Right ventricle myocardium superior (tissue), 1 donor: ENCODE measurements at regions not wholly inside any gene's neighbourhood (a gene's known extent, or its start where the extent isn't known, plus 50 kb on each side); places are given as distances from the start of the nearest gene placed in this dataset.
A peak's percentile ranks its signal among the peaks of the same experiment; 100 is the strongest.

ENCODE experiments used
- ATAC-seq: fragments of 200-7000 bp; cut with Tn5 transposase; one replicate; pipeline ENCODE4 v1.9.1; 2020; ENCODE audit warnings: mild to moderate bottlenecking; ENCODE audit not compliant: poor library complexity
- DNase-seq: peaks from one replicate; pipeline ENCODE4 v3.0.0-alpha.2; 2020
- intact Hi-C: fragments of 100-400 bp; cut with DNase I; formaldehyde crosslinking; loops from one replicate; pipeline ENCODE4 v1.11.2; 2022
- donor health status: DM: no; HTN: yes; CAD: no; lungs with severe emphysema.

DNA sequence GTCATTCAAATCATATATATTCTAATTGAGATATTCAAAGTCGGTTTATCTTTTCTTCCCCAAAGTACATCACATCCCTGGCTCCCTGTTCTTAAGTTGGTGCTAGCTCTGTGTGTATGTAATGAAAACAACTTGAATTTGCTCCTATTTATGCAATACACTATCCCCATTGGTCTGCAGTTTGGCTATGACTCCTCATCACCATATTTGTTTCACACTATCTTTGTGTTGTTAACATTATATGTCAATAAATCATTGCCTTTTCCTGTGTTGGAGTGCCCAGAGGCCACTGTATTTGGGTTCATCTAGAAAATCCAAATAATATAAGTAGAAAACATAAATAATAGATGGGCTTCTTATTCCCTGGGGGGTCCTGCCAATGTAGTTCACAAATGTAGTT is 306.6 kb upstream of the TENM4 start:
- intact Hi-C loops: no loop called here
- DNase-seq: no peak
- no peak for ATAC-seq

DNA sequence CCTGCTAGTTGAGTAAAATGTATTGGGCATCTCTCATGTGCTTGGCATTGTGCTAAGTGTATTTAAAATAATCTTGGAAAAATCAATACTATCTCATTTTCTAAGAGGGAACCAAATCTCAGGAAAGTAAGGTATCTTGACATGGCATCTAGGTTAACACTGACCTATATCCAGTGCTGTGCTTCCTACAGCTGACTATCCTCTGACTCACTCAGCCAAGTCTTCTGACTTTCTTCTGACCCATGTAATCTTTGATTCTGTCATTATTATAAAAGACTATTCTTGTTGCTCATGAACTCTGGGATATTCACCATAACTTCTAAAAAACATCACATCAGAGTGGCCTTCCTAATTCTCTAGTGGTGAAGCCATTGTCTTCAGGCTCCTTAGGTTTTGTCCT is 304.1 kb upstream of the TENM4 start:
- intact Hi-C loops: no loop called here
- ATAC-seq (no peak), DNase-seq (no peak)

DNA sequence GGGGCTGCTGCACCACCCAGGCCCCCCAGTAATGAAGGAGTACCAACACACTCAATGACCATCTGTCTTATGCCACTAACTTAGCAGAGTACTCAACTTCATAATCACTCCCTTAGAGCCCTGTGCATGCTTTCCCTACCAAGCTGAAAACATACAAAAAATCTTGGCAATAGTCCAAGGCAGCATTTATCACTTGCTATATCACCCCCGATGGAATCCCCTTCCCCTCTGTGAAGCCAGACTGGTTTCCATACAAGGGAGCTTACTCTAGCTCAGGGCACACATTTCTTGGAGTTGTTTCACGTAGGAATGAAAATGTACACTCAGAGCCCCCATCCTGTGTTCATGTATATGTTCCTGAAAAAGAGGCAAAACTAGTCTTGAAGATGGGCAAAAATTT is 301.3 kb upstream of the TENM4 start:
- no peak for ATAC-seq
- DNase-seq: no peak
- intact Hi-C loops: no loop called here

DNA sequence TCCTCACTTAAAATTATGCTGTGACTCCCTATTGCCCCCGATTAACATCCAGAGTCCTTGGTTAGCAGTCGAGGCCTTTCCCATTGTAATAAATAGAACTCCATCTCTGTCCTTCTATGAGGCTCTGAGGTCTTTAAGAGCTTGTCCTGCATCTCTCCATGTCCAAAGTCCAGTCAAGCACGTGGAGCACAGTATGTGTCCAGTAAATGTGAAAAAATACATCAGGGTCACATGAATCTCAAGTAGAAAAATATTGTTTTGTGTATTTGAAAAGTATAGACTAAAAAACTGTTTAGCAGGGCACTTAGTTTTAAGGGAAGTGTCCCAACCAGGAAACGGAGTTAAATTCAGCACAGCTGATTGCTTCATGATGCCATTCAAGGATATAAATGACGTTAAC is 298.8 kb upstream of the TENM4 start:
- intact Hi-C loops: no loop called here

DNA sequence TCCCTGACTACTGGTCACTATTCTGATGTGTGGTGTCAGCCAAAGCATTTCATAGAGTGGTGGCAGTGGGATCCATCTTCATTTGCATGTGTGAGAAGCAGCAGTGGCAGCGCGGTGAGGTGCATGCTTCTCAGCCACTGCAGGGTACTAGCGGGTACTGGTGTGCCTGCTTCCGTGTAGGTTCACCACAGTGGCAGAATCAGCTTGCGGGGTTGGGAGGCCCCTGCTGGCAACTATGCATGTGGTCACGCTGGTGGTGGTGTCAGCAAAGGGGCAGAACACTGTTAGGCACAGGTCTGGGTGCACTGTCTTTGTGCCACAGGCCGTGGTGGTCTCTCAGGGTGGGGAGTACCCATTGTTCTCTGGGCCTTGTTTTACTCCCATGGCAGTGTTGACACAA is 286.4 kb upstream of the TENM4 start:
- intact Hi-C loops: no loop called here
- no peak for ATAC-seq
- no peak for DNase-seq

More for the DNA sequence above, 298.8 kb upstream of the TENM4 start:
- DNase-seq (no peak), ATAC-seq (no peak)

DNA sequence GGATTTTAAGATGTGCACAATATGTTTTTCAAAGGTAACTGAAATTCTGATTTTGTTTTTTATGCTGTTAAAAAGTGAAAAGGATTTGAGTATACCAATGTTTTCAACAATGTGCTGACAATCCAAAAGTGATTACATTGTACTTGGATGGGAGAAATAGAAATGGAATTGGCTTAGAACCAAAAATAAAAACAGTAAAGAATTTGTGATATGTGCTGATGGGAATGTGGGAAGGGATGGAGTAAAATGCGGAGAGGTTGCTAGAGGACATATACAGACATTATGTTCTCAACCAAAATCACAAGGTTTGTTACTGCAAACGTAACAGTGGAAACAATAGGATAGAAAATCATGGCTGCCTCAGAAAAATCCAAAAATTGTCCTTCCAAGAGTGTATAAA is 279.3 kb upstream of the TENM4 start:
- ATAC-seq (peak; percentile 80), DNase-seq (no peak)

DNA sequence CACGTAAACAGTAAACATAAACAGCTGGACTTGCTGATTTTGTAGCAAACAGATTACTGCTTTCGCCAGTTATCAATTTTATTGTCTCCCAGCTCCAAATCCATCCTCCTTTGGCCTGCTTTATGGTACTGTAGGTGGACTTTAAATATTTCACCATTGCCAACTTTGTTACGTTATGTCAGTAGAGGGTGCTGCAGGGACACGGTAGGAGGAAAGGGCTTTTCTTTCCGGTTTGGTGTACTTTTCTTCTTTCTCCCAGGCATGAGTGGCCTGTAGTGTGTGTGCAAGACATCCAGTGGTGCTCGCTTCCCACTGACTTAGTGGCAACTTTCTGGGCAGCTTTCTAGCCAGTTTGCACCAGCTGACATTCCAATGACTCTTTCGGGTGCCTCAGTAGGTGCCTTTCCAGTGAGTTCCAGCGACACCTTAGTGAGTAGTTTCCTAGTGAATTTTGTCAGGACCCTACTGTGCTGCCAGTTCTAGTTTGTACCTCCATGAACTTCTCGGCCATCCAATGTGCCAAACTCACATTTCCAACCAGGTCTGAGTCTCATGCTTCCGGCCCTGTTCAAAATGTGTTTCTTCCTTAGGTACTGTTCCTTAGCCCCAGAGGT is 267.6 kb upstream of the TENM4 start:
- intact Hi-C loops: no loop called here
- no peak for DNase-seq

More for the DNA sequence above, 279.3 kb upstream of the TENM4 start:
- intact Hi-C loops: no loop called here

DNA sequence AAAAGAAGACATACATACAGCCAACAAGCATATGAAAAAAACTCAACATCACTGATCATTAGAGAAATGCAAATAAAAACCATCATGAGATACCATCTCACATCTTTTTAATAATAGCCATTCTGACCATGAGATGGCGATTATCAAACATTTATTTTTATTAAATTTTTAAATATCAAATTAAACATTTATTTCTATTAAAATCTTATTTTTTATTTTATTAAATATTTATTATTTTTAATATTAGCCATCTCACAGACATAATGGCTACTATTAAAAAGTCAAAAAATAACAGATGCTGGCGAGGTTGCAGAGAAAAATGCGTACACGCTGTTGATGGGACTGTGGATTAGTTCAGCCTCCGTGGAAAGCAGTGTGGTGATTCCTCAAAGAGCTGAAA is 264.8 kb upstream of the TENM4 start:
- intact Hi-C loops: no loop called here
- ATAC-seq (no peak), DNase-seq (no peak)

More for the DNA sequence above, 267.6 kb upstream of the TENM4 start:
- ATAC-seq: peak; percentile 49

DNA sequence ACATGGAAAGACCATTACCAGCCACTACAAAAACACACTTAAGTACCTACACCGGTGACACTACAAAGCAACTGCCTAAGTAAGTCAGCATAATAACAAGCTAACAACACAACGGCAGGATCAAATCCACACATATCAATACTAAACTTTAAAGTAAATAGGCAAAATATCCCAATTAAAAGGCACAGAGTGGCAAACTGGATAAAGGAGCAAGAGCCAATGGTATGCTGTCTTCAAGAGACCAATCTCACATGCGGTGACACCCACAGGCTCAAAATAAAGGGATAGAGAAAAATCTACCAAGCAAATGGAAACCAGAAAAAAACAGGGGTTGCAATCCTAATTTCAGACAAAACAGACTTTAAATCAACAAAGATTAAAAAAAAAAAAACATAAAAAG is 261.5 kb upstream of the TENM4 start:
- DNase-seq (no peak), ATAC-seq (no peak)

DNA sequence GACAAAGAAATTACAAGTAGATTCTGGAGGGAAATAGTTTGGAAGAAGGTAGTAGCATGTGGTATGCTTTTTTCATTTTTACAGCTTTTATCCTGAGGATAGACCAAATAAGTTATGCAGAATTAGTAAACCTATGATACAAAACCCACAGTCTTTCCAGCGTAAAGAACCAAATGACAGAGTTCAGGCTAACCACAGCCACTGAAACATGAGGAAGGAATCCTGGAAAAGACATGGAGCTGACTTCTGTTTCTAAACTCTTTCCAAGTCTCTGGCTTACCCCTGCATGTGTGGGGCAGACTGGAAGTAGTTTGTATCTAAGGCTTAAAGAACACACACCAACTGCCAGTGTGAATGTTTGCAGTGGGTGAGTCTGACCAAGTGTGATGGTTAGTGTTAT is 258.4 kb upstream of the TENM4 start:
- DNase-seq (no peak), ATAC-seq (no peak)
- intact Hi-C loops: no loop called here

More for the DNA sequence above, 261.5 kb upstream of the TENM4 start:
- intact Hi-C loops: no loop called here

DNA sequence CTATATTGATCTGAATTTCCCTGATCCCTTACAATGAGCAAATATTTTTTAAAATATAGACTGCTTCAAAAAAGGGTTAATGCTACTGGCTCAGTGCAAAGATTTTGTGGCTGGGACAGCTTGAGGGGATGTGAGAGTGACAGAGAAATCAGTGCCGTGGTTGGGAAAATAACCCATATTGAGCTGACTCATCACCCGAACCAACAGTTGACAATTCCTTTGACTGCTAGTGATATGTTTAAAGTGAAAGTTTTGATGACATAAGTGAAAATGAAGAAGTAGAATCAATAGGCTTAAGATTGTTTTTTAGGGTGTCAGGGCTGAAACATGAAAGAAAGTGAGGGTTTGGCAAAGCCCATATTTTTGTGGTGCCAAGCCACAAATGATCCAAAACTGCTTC is 257.1 kb upstream of the TENM4 start:
- intact Hi-C loops: no loop called here
- no peak for ATAC-seq
- DNase-seq: no peak

DNA sequence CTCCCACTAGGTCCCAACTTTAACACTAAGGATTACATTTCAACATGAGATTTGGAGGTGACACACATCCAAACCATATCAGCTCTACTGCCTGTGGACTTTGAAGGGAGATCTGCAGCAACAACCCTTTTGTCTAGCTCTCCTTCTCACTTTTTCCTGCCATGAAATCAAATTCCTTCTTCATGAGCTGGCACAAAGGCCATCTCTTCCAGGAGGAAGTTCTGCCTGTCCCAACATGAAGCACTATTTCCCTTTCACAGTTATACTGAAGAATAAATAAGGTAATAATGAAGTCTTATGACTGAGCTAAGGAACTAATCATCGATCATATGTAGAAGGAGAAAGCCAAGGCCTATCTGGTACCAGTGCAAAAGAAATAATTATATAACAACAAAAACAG is 253.5 kb upstream of the TENM4 start:
- ATAC-seq (no peak), DNase-seq (no peak)
- intact Hi-C loops: no loop called here

DNA sequence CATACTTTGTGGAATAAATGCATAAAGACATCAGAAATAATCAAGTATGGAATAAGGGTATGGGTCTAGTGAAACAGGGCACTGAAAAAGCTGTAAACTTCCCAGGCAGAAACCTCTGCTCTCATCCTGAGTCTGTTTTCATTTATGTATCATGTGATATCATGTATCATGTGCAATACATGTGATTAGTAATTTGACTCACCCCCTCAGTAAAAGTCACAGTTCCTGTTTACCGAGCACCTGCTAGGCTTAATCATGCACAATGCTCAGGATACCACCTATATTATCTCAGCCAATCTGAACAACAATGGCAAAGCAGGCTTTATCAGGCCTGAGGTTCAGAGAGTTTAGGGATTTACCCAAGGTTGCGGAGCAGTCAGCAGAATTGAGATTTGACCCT is 250.6 kb upstream of the TENM4 start:
- ATAC-seq (no peak), DNase-seq (no peak)
- intact Hi-C loops: no loop called here

DNA sequence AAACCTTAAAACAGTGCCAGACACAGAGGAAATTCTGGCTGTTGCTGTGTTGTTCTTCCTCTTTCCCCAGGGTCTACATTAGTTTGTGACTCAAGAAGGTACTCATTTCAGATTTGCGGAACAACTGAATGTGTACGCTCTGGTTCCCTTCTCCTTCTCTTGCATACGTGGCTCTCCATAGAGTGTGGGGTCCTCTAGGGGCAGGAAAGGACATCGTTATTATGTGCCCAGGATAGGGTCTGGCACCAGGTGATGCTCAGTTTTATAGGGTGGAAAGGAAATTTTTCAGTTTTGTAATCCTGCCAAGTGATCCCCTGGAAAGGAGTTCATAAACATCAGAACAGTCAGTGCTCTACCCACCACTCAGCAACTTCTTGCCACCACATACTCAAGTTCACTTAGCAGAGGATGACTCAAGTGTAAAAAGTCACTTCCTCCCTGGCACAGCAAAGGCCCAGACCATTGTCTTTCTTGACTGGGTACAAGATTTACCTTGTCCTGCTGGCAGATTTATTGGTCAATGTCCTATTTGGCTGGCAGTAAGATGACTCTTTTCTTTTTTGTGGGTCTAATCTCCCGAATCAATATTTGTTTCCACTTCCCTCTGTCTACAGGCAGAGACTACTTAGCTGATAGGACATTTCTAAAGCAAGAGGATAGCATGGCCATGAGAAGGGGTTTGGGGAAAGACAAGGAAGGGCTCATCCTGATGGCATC is 246.0 kb upstream of the TENM4 start:
- DNase-seq (no peak), ATAC-seq (no peak)
- intact Hi-C loops: no loop called here

DNA sequence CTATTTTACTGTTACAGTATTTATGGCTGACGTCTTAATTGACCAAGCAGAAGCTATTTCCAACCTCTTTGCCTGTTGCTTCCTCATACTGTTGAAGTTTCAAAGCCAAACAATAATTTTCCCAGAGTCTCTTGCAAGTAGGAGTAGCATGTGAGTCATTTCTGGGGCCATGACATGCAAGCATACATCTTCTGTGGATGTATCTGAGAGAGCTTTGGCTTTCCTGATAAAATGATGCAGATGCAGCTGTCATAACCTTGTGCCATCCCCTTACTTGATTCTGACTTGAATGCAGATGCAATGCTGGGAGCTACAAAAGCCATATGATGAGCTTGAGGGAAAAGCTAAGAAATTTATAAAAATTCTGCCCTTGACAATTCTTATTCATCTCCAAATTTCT is 243.1 kb upstream of the TENM4 start:
- ATAC-seq: no peak
- intact Hi-C loops: no loop called here
- DNase-seq: no peak

DNA sequence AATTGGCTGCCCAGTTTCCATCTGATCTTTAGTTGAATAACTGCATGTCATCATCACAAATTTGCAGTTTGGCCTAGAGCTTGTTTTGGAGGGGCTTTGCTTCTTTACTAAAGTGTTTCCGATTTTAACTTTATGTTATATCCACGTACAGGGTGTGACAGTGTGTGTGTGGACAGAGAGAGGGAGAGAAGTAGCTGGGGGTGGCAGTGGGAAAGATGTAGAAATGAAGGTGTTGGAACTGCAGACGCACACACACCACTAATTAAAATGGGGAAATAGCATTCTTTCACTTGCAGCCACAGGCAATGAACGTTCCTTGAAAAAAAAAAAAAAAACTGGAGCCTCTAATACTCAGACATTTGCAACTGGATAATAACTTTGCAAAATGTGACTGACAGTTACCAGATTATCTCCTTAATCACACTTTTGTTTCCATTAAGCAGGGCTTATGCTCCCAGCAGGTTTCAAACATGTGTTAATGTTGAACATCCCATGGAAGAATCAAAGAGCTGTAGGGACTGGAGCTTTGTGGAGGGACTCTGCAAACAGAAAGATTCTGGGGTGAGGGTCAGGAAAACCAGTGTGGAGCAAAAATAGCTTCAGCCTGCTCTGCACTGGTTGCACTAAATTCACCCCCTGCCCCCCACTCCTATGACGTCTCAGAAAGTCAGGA is 238.1 kb upstream of the TENM4 start:
- intact Hi-C loops: no loop called here
- ATAC-seq: no peak
- DNase-seq: no peak

DNA sequence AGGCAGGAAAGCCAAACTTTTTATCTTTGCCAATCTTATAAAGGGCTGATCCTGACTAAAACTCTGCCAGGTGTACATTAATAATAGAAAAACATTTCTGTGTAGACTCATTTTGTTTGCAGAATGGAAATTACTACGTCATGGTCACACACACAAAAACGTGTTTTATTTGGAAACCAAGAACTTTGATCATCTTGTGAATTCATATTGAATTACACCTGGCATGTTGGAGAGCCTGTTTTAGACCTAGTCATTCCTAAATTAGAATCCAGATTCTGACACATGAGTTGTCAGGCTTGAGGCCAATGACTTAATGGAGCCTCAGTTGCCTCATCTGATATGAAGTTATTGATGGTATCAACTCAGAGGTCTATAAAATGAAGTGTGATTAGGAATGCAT is 235.6 kb upstream of the TENM4 start:
- intact Hi-C loops: no loop called here
- ATAC-seq: no peak
- no peak for DNase-seq

DNA sequence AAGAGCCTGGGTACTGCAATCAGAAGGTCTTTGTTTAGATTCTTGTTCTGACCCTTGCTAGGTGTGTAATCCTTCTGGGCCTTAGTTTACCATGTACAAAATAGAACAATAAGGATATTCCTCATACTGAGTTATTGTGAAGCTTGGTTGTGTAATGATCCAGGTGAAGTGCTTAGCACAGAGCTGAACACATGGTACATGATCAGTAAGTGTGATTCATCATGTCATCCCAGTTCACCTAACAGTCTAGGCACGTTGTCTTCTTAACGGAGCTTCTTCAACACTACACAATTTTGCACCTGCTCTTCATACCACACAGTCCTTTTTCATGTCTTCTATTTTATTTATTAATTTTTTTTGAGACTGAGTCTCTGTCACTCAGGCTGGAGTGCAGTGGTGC is 234.3 kb upstream of the TENM4 start:
- intact Hi-C loops: no loop called here
- ATAC-seq (no peak), DNase-seq (no peak)

DNA sequence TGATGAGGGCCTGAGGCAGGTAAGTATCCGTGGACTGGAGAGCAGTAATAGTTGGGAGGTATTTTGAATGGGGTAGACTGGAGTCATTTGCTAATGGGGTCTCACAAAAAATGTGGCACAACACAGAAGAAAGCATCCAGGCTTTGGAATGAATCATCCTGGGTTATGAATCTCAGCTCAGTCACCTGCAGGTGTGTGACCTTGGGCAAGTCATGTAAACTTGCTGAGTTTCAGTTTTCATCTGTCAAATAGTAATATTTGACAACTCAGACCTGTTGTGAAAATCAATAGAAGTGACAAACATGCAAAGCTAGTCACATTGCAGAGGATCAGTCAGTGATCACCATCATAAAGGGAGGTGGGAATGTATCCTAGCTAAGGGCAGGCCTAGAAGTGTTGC is 232.0 kb upstream of the TENM4 start:
- intact Hi-C loops: no loop called here
- ATAC-seq (no peak), DNase-seq (no peak)

DNA sequence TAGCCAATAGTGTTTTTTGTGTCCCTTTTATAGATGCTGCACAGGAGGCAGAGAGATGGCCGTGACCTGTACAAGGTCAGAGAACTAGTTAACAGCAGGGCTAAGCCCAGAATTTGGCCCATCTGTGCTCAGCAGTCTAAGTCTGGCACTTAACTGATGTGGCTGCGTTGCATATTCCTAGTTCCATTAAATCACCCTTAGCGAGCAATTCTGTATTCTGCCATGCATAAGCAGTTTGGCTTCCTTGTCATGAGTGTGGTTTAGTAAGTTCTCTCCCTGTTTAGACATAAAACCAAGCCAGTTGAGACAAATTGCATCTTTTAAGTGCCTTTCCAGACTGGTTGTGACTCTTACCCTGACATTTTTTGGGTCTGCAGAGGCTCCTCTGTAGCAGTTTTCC is 230.6 kb upstream of the TENM4 start:
- intact Hi-C loops: no loop called here
- ATAC-seq (no peak), DNase-seq (no peak)
